SU-DHL-6 (cell line): ENCODE measurements at regions not wholly inside any gene's neighbourhood (a gene's known extent, or its start where the extent isn't known, plus 50 kb on each side); places are given as distances from the start of the nearest gene placed in this dataset.

Source experiments
- H2AFZ ChIP-seq: fragments of 200-600 bp; sonication (generic); 2 replicates; pipeline ENCODE4 v1.6.1; 2014; ENCODE audit warnings: low read depth, mild to moderate bottlenecking, moderate library complexity, mixed read lengths, antibody characterized with exemption, low read length; ENCODE audit not compliant: severe bottlenecking
- H3F3A ChIP-seq: fragments of 200-600 bp; shearing (Covaris generic); 2 replicates; pipeline ENCODE4 v1.6.0; 2016; ENCODE audit warnings: antibody characterized with exemption, mild to moderate bottlenecking; ENCODE audit not compliant: insufficient read depth
- H3K27ac ChIP-seq: fragments of 200-600 bp; sonication (generic); 2 replicates; pipeline ENCODE4 v1.5.1; 2016; ENCODE audit warnings: low read depth, mild to moderate bottlenecking, low read length, moderate library complexity, mixed read lengths
- H3K27me3 ChIP-seq: fragments of 200-600 bp; sonication (generic), shearing (Covaris generic); 2 replicates; pipeline ENCODE4 v1.6.0; 2014; ENCODE audit warnings: mild to moderate bottlenecking, low read length
- H3K36me3 ChIP-seq: fragments of 200-600 bp; sonication (generic); 2 replicates; pipeline ENCODE4 v1.6.1; 2014; ENCODE audit warnings: mild to moderate bottlenecking, low read length, mixed read lengths
- H3K4me2 ChIP-seq: fragments of 300-600, 200-600 bp; shearing (Covaris generic), sonication (generic); 2 replicates; pipeline ENCODE4 v1.6.0; 2014; ENCODE audit warnings: low read length, low read depth, mild to moderate bottlenecking; ENCODE audit not compliant: poor library complexity, severe bottlenecking
- H3K4me3 ChIP-seq: fragments of 200-600 bp; sonication (generic); 2 replicates; pipeline ENCODE4 v1.5.1; 2014; ENCODE audit warnings: antibody characterized with exemption, low read length, mild to moderate bottlenecking, mixed read lengths; ENCODE audit not compliant: insufficient read depth, poor library complexity, severe bottlenecking
- H3K79me2 ChIP-seq: fragments of 200-600 bp; sonication (generic); 2 replicates; pipeline ENCODE4 v1.6.1; 2014; ENCODE audit warnings: mild to moderate bottlenecking, low read length, moderate library complexity; ENCODE audit not compliant: insufficient read depth
- H3K9ac ChIP-seq: fragments of 200-600 bp; sonication (generic); 2 replicates; pipeline ENCODE4 v1.7.0; 2014; ENCODE audit warnings: mild to moderate bottlenecking, low read length
- H3K9me2 ChIP-seq: fragments of 200-600 bp; sonication (generic); replicated peaks from 2 replicates; pipeline ENCODE4 v1.6.1; 2014; ENCODE audit warnings: low read length; ENCODE audit not compliant: insufficient read depth
- H3K9me3 ChIP-seq: fragments of 200-600 bp; sonication (generic); 2 replicates; pipeline ENCODE4 v1.6.1; 2014; ENCODE audit warnings: low read length, mixed read lengths; ENCODE audit not compliant: insufficient read depth
- H4K20me1 ChIP-seq: fragments of 200-600 bp; sonication (generic); 2 replicates; pipeline ENCODE4 v1.6.1; 2014; ENCODE audit warnings: low read depth, mild to moderate bottlenecking, antibody characterized with exemption, low read length, moderate library complexity, mixed read lengths
- EZH2phosphoT487 ChIP-seq: fragments of 200-600 bp; sonication (generic), shearing (Covaris generic); conservative IDR thresholded peaks from 2 replicates; pipeline ENCODE4 v1.6.1; 2018; ENCODE audit warnings: mild to moderate bottlenecking, antibody characterized with exemption, low read length, moderate library complexity, mixed read lengths
- TF ChIP-seq, protein P1 (sequence below): fragments of 200-600 bp; sonication (generic); IDR thresholded peaks from one replicate; pipeline ENCODE4 v1.5.1; 2017; ENCODE audit warnings: antibody characterized with exemption, mild to moderate bottlenecking, low read length, moderate library complexity; ENCODE audit not compliant: insufficient read depth, poor library complexity, severe bottlenecking

DNA sequence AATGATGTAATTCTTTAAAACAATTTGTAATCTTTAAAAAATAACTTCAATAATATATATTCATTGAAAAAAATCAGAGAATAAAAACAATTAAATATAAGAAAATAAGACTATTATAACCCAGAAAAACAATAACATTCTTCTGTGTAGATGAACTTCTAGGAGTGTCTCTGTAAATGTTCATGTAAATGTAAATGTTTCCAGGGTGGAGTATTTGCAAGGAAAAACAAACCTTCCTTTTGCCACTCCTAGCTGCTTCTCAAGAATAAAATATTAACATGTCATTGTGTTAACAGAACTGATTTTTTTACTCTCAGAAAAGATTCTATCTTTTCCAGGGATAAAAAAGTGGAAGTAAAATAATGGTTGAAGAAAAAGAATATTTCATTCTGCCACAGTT lies 431.9 kb downstream of the PLCL1 start:
- Histone ChIP-seq H3K27ac (no peak overlapping the region), H3K36me3 (no peaks in the 10 kb centered on the region), H3K9ac (no peak overlapping the region), H2AFZ (no peak overlapping the region), H3K9me2 (no peaks in the 10 kb centered on the region), H3K27me3 (no peaks in the 10 kb centered on the region), H3K79me2 (no peaks in the 10 kb centered on the region), H4K20me1 (no peaks in the 10 kb centered on the region), H3F3A (no peaks in the 10 kb centered on the region), H3K9me3 (no peaks in the 10 kb centered on the region), H3K4me2 (no peak overlapping the region), H3K4me3 (no peak overlapping the region)
- no peak for TF ChIP-seq EZH2phosphoT487
- TF ChIP-seq, protein P1, sequence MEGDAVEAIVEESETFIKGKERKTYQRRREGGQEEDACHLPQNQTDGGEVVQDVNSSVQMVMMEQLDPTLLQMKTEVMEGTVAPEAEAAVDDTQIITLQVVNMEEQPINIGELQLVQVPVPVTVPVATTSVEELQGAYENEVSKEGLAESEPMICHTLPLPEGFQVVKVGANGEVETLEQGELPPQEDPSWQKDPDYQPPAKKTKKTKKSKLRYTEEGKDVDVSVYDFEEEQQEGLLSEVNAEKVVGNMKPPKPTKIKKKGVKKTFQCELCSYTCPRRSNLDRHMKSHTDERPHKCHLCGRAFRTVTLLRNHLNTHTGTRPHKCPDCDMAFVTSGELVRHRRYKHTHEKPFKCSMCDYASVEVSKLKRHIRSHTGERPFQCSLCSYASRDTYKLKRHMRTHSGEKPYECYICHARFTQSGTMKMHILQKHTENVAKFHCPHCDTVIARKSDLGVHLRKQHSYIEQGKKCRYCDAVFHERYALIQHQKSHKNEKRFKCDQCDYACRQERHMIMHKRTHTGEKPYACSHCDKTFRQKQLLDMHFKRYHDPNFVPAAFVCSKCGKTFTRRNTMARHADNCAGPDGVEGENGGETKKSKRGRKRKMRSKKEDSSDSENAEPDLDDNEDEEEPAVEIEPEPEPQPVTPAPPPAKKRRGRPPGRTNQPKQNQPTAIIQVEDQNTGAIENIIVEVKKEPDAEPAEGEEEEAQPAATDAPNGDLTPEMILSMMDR, result no peak

DNA sequence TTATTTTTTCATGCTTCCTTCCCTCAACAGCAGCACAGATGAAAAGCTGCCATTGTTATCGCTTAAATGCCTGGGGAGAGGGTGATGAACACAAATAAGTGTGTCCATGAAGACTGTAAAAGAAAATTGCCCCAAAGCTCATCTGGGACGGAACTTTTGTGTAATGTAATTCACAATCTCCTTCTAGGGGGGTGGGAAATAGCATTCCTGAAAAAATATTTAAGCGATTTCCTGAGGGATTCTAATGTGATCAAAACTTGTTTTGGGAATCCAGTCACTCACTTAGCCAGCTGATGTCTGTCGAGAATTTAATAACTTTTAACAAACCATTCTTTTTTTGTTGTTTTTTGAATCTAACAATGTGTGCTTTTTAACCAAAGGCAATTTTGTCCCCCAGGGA lies 427.9 kb downstream of the PLCL1 start:
- TF ChIP-seq, protein P1, result no peak
- no peak for TF ChIP-seq EZH2phosphoT487
- Histone ChIP-seq H3K9me2 (no peaks in the 10 kb centered on the region), H2AFZ (no peak overlapping the region), H3K36me3 (no peaks in the 10 kb centered on the region), H3K27me3 (no peaks in the 10 kb centered on the region), H3K79me2 (no peaks in the 10 kb centered on the region), H3K9ac (no peak overlapping the region), H3K27ac (no peak overlapping the region), H3F3A (no peaks in the 10 kb centered on the region), H3K4me3 (no peak overlapping the region), H4K20me1 (no peaks in the 10 kb centered on the region), H3K9me3 (no peaks in the 10 kb centered on the region), H3K4me2 (no peak overlapping the region)

DNA sequence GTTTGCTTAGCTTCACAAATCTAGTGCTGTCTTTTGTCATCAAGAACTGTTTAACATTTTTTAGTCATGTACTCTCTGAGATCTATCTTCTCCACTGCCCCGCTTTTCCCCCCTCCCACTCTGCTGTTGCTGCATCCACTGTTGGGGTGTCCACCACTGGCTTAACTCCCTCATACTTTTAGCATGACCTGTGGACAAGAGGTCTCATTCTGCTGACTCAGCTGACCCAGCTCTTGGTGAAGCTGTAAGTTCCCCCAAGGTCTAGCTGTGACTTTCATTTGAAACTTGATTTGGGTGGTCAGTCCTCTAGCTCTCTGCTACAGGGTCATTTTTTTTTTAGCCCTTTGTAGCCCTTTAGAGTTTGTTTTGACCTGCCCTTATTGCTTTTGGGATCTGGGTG lies 427.2 kb downstream of the PLCL1 start:
- H3K4me2 ChIP-seq, result no peak overlapping the region
- no peak overlapping the region for H2AFZ ChIP-seq
- H3K27ac ChIP-seq, result no peak overlapping the region
- H3K4me3 ChIP-seq, result no peak overlapping the region
- no peak overlapping the region for H3K9ac ChIP-seq
- H4K20me1 ChIP-seq, result no peaks in the 10 kb centered on the region
- H3K79me2 ChIP-seq, result no peaks in the 10 kb centered on the region
- no peaks in the 10 kb centered on the region for H3F3A ChIP-seq
- no peaks in the 10 kb centered on the region for H3K9me2 ChIP-seq
- no peaks in the 10 kb centered on the region for H3K36me3 ChIP-seq
- no peak for TF ChIP-seq EZH2phosphoT487
- TF ChIP-seq, protein P1, result no peak
- no peaks in the 10 kb centered on the region for H3K27me3 ChIP-seq
- H3K9me3 ChIP-seq, result no peaks in the 10 kb centered on the region
